DND-41 (cell line): ENCODE measurements at regions not wholly inside any gene's neighbourhood (a gene's known extent, or its start where the extent isn't known, plus 50 kb on each side); places are given as distances from the start of the nearest gene placed in this dataset.

Experiments used
- ATAC-seq: fragments of 200-7000 bp; cut with Tn5 transposase; 3 replicates; pipeline ENCODE4 v1.9.1; 2021; ENCODE audit warnings: low read depth; ENCODE audit not compliant: insufficient read depth
- DNase-seq: peaks from one replicate; pipeline ENCODE4 v3.0.0-alpha.2; 2020
- H2AFZ ChIP-seq: 2 replicates; pipeline ENCODE4 v1.6.0; 2012; ENCODE audit warnings: low read depth, low read length
- H3K27ac ChIP-seq: 2 replicates; pipeline ENCODE4 v1.5.1; 2012; ENCODE audit warnings: low read length, inconsistent platforms
- H3K27me3 ChIP-seq: fragments of 200-600 bp; sonication (generic); 2 replicates; pipeline ENCODE4 v1.6.0; 2012; ENCODE audit warnings: low read length, mild to moderate bottlenecking, inconsistent platforms; ENCODE audit not compliant: insufficient read depth, poor library complexity
- H3K36me3 ChIP-seq: 2 replicates; pipeline ENCODE4 v1.5.1; 2012; ENCODE audit warnings: low read length, inconsistent platforms; ENCODE audit not compliant: insufficient read depth
- H3K4me1 ChIP-seq: 2 replicates; pipeline ENCODE4 v1.5.1; 2012; ENCODE audit warnings: mild to moderate bottlenecking, low read length; ENCODE audit not compliant: insufficient read depth
- H3K4me2 ChIP-seq: 2 replicates; pipeline ENCODE4 v1.6.0; 2012; ENCODE audit warnings: mild to moderate bottlenecking, moderate library complexity, low read length, inconsistent platforms; ENCODE audit not compliant: insufficient read depth
- H3K4me3 ChIP-seq, 2 experiments: fragments of 200-600 bp in 1 of 2; shearing (Covaris generic) in 1 of 2; 2 replicates each; pipeline ENCODE4 v1.5.1; 2012 to 2016; ENCODE audit warnings: inconsistent platforms in 2 of 2, low read length in 2 of 2, mild to moderate bottlenecking in 2 of 2, low read depth in 1 of 2, moderate library complexity in 1 of 2
- H3K79me2 ChIP-seq: 2 replicates; pipeline ENCODE4 v1.6.0; 2012; ENCODE audit warnings: low read length, inconsistent platforms; ENCODE audit not compliant: insufficient read depth
- H3K9ac ChIP-seq: 2 replicates; pipeline ENCODE4 v1.6.0; 2012; ENCODE audit warnings: low read depth, mild to moderate bottlenecking, inconsistent platforms, low read length, moderate library complexity
- H3K9me3 ChIP-seq: 2 replicates; pipeline ENCODE4 v1.5.1; 2012; ENCODE audit warnings: low read length, moderate library complexity, mild to moderate bottlenecking, inconsistent platforms; ENCODE audit not compliant: insufficient read depth, severe bottlenecking
- H4K20me1 ChIP-seq: 2 replicates; pipeline ENCODE4 v1.6.0; 2012; ENCODE audit warnings: low read length; ENCODE audit not compliant: insufficient read depth
- CTCF ChIP-seq: IDR thresholded peaks from 2 replicates; pipeline ENCODE4 v1.5.1; 2012; ENCODE audit warnings: borderline replicate concordance, low read length, moderate library complexity, mild to moderate bottlenecking; ENCODE audit not compliant: poor library complexity, severe bottlenecking; ENCODE audit errors: extremely low read depth
- EZH2 ChIP-seq: IDR thresholded peaks from 3 replicates; pipeline ENCODE4 v1.6.1; 2012; ENCODE audit warnings: borderline replicate concordance, low read depth, mild to moderate bottlenecking, moderate library complexity, low read length, inconsistent platforms; ENCODE audit not compliant: severe bottlenecking

- no peaks in the 10 kb centered on the region for H3K4me1 ChIP-seq
Observed at GRCh38 chr13:22232186-22232585, 561.3 kb downstream of the FGF9 start.

GRCh38 chr13:22235285-22235949 is 564.5 kb downstream of the FGF9 start:
- no peaks in the 10 kb centered on the region for H3K36me3 ChIP-seq
- ATAC-seq, result no peak
- TF ChIP-seq EZH2 (no peak), CTCF (no peak)
- no peaks in the 10 kb centered on the region for H4K20me1 ChIP-seq
- H3K9me3 ChIP-seq, result no peaks in the 10 kb centered on the region
- H3K27me3 ChIP-seq, result peaks cover 2% of the 10 kb centered on the region
- H3K4me2 ChIP-seq, result no peak overlapping the region
- no peak overlapping the region for H3K9ac ChIP-seq
- no peaks in the 10 kb centered on the region for H3K79me2 ChIP-seq
- H2AFZ ChIP-seq, result no peak overlapping the region
- no peaks in the 10 kb centered on the region for H3K4me1 ChIP-seq
- DNase-seq, result no peak
- no peak overlapping the region for H3K27ac ChIP-seq
- no peak overlapping the region for H3K4me3 ChIP-seq

More at GRCh38 chr13:22232186-22232585, 561.3 kb downstream of the FGF9 start:
- Histone ChIP-seq H3K27ac (no peak overlapping the region), H2AFZ (no peak overlapping the region), H3K4me2 (no peak overlapping the region), H3K4me3 (no peak overlapping the region), H3K36me3 (no peaks in the 10 kb centered on the region), H3K27me3 (no peaks in the 10 kb centered on the region), H3K9ac (no peak overlapping the region), H4K20me1 (no peaks in the 10 kb centered on the region), H3K9me3 (no peaks in the 10 kb centered on the region), H3K79me2 (no peaks in the 10 kb centered on the region)
- DNase-seq (no peak), ATAC-seq (no peak)
- TF ChIP-seq CTCF (no peak), EZH2 (no peak)

- Histone ChIP-seq H3K9ac (no peak overlapping the region), H3K4me3 (no peak overlapping the region), H3K27ac (no peak overlapping the region), H3K36me3 (no peaks in the 10 kb centered on the region), H2AFZ (no peak overlapping the region), H3K4me1 (no peaks in the 10 kb centered on the region), H4K20me1 (no peaks in the 10 kb centered on the region), H3K79me2 (no peaks in the 10 kb centered on the region), H3K27me3 (peaks cover 2% of the 10 kb centered on the region), H3K4me2 (no peak overlapping the region), H3K9me3 (no peaks in the 10 kb centered on the region)
- DNase-seq (no peak), ATAC-seq (no peak)
- no peak for TF ChIP-seq CTCF
- TF ChIP-seq EZH2, result no peak
Observed at GRCh38 chr13:22235950-22236290, 565.0 kb downstream of the FGF9 start.
